ENCODE measurements at regions not wholly inside any gene's neighbourhood (a gene's known extent, or its start where the extent isn't known, plus 50 kb on each side); places are given as distances from the start of the nearest gene placed in this dataset.

DNA sequence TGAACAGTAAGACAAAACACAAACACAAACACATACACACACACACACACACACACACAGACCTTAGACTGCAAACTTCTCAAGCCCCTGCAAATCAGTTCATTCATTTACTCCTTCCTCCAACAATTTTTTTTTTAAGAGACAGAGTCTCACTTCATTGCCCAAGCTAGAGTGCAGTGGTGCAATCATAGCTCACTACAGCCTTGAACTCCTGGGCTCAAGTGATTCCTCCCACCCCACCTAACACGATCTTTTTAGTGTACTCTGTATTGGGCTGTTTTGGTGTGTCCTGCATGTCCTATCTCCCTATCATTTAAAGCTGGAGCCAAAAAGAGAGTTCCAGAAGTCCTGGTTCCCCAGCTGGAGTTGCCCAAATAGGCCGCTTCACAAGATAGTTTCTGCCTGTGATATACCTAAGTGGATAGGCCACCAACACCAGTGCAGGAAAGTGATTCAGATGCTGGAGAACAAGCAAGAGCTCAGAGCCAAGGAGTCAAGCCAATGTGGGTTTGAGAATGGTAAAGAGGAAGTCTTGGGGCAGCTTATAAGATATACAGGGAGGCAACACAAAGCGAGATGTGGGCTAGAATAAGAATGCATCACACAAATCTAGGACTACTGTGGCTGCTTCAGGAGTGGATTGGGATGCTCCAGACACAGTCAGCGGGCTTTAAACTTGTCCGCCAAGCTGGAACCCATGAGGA, 85.4 kb upstream of the RAPGEF2 start:
- H3K79me2 ChIP-seq (ENCODE audit: control insufficient read depth, insufficient read depth, low read length, poor library complexity) = no peaks in the 10 kb centered on the region
- DNase-seq = no peak
- no CpG with 5 or more reads among the region's 5 CpGs for WGBS (ENCODE audit: extremely low coverage, insufficient coverage, insufficient read length)
- no peak overlapping the region for H3K18ac ChIP-seq (ENCODE audit: low read length)
- H3K27ac ChIP-seq (ENCODE audit: low read depth, low read length) = no peak overlapping the region
- no peak overlapping the region for H2AK5ac ChIP-seq (ENCODE audit: low read length)
- H3K27me3 ChIP-seq (ENCODE audit: insufficient read depth, low read length) = no peaks in the 10 kb centered on the region
- H2BK5ac ChIP-seq (ENCODE audit: low read depth, low read length, poor library complexity) = no peak overlapping the region
- H2BK12ac ChIP-seq (ENCODE audit: low read length) = no peak overlapping the region
- no peak overlapping the region for H4K12ac ChIP-seq (ENCODE audit: low read depth, low read length)
- H3K4me2 ChIP-seq (ENCODE audit: low read length) = no peak overlapping the region
- no peak overlapping the region for H3K23ac ChIP-seq (ENCODE audit: low read length)
- H4K8ac ChIP-seq (ENCODE audit: low read depth, low read length) = no peak overlapping the region
- no peak overlapping the region for H2AFZ ChIP-seq (ENCODE audit: insufficient read depth, low read length, poor library complexity)
- no peak overlapping the region for H4K91ac ChIP-seq (ENCODE audit: low read depth, low read length)
- no peaks in the 10 kb centered on the region for H3K4me1 ChIP-seq (ENCODE audit: control insufficient read depth in 1 of 2, insufficient read depth in 2 of 2, low read length in 2 of 2)
- no peaks in the 10 kb centered on the region for H3K9me3 ChIP-seq (ENCODE audit: insufficient read depth, low read depth, low read length)
- no peak overlapping the region for H3K14ac ChIP-seq (ENCODE audit: low read length)
- no peak overlapping the region for H3K4ac ChIP-seq (ENCODE audit: low read depth, low read length)
- no peaks in the 10 kb centered on the region for H3K79me1 ChIP-seq (ENCODE audit: low read length)
- no peak overlapping the region for H3K9ac ChIP-seq (ENCODE audit: low read length)
- no peaks in the 10 kb centered on the region for H3K36me3 ChIP-seq (ENCODE audit: control insufficient read depth in 1 of 2, insufficient read depth in 2 of 2, low read length in 2 of 2)
- no peak overlapping the region for H3K4me3 ChIP-seq (ENCODE audit: low read depth, low read length)
- no peak overlapping the region for H2BK120ac ChIP-seq (ENCODE audit: insufficient read depth, low read length, poor library complexity)

DNA sequence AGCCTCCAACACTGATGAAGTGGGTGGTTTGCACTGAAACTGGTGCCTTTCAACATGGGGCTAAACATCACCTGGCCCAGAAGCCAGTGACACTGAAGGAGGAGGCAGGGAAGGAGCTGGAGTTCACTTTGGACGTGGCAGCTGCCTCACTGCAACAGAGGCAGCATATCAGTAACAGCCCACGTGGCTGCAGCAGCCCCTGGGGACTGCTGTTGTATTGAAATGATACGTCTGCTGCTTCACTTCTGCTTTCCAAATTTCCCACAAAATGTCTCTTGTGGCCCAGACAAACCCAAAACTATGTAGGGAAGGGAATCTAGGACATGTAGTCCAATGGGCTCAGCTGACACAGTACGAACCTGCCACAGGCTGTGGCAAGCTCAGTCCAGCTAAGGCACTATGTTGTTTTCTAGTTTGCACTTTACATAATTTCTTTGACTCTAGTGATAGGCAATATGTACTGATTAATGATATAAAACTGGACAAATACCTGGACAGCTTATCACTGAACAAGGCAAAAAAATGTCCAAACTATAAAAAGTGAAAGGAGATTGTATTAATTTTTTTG, 84.7 kb upstream of the RAPGEF2 start:
- Histone ChIP-seq H2AFZ (ENCODE audit: insufficient read depth, low read length, poor library complexity) (no peak overlapping the region), H3K18ac (ENCODE audit: low read length) (no peak overlapping the region), H3K14ac (ENCODE audit: low read length) (no peak overlapping the region), H3K4me1 (ENCODE audit: control insufficient read depth in 1 of 2, insufficient read depth in 2 of 2, low read length in 2 of 2) (no peaks in the 10 kb centered on the region), H3K4me3 (ENCODE audit: low read depth, low read length) (no peak overlapping the region), H3K9me3 (ENCODE audit: insufficient read depth, low read depth, low read length) (no peaks in the 10 kb centered on the region), H3K27ac (ENCODE audit: low read depth, low read length) (no peak overlapping the region), H2BK5ac (ENCODE audit: low read depth, low read length, poor library complexity) (no peak overlapping the region), H3K79me2 (ENCODE audit: control insufficient read depth, insufficient read depth, low read length, poor library complexity) (no peaks in the 10 kb centered on the region), H3K9ac (ENCODE audit: low read length) (no peak overlapping the region), H2AK5ac (ENCODE audit: low read length) (no peak overlapping the region), H3K23ac (ENCODE audit: low read length) (no peak overlapping the region), H4K12ac (ENCODE audit: low read depth, low read length) (no peak overlapping the region), H3K27me3 (ENCODE audit: insufficient read depth, low read length) (no peaks in the 10 kb centered on the region), H3K4me2 (ENCODE audit: low read length) (no peak overlapping the region), H4K91ac (ENCODE audit: low read depth, low read length) (no peak overlapping the region), H2BK12ac (ENCODE audit: low read length) (no peak overlapping the region), H3K4ac (ENCODE audit: low read depth, low read length) (no peak overlapping the region), H3K36me3 (ENCODE audit: control insufficient read depth in 1 of 2, insufficient read depth in 2 of 2, low read length in 2 of 2) (no peaks in the 10 kb centered on the region), H3K79me1 (ENCODE audit: low read length) (no peaks in the 10 kb centered on the region), H2BK120ac (ENCODE audit: insufficient read depth, low read length, poor library complexity) (no peak overlapping the region), H4K8ac (ENCODE audit: low read depth, low read length) (no peak overlapping the region)
- no peak for DNase-seq
- WGBS (ENCODE audit: extremely low coverage, insufficient coverage, insufficient read length) = no CpG with 5 or more reads among the region's 4 CpGs

DNA sequence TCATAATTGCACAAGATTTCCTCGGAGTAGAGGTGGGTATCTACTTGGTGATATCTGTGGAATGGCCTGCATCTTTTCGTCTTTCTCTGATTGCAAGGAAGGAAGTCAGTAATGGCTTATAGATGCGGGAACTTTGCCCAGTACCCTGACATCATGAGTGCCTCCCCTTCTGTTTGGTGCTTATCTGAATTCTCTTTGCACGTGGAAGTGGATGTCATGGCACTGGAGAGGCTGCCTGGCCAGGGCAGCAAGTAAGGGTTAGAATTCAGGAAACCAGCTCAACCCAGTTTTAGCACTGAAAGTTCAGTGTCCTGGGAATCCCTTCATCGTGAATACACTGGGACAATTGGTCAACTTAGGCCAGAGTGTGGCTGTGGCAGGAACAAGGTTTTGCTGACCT, 83.5 kb upstream of the RAPGEF2 start:
- no peak overlapping the region for H4K12ac ChIP-seq (ENCODE audit: low read depth, low read length)
- H4K91ac ChIP-seq (ENCODE audit: low read depth, low read length) = no peak overlapping the region
- H2BK120ac ChIP-seq (ENCODE audit: insufficient read depth, low read length, poor library complexity) = no peak overlapping the region
- H3K9me3 ChIP-seq (ENCODE audit: insufficient read depth, low read depth, low read length) = no peaks in the 10 kb centered on the region
- DNase-seq = no peak
- H3K79me1 ChIP-seq (ENCODE audit: low read length) = no peaks in the 10 kb centered on the region
- H2AFZ ChIP-seq (ENCODE audit: insufficient read depth, low read length, poor library complexity) = no peak overlapping the region
- no peak overlapping the region for H3K18ac ChIP-seq (ENCODE audit: low read length)
- H3K36me3 ChIP-seq (ENCODE audit: control insufficient read depth in 1 of 2, insufficient read depth in 2 of 2, low read length in 2 of 2) = no peaks in the 10 kb centered on the region
- H3K4ac ChIP-seq (ENCODE audit: low read depth, low read length) = no peak overlapping the region
- no peak overlapping the region for H3K4me3 ChIP-seq (ENCODE audit: low read depth, low read length)
- no CpG with 5 or more reads among the region's 5 CpGs for WGBS (ENCODE audit: extremely low coverage, insufficient coverage, insufficient read length)
- no peak overlapping the region for H2BK5ac ChIP-seq (ENCODE audit: low read depth, low read length, poor library complexity)
- H3K9ac ChIP-seq (ENCODE audit: low read length) = no peak overlapping the region
- H2BK12ac ChIP-seq (ENCODE audit: low read length) = no peak overlapping the region
- no peaks in the 10 kb centered on the region for H3K79me2 ChIP-seq (ENCODE audit: control insufficient read depth, insufficient read depth, low read length, poor library complexity)
- no peak overlapping the region for H4K8ac ChIP-seq (ENCODE audit: low read depth, low read length)
- H2AK5ac ChIP-seq (ENCODE audit: low read length) = no peak overlapping the region
- no peaks in the 10 kb centered on the region for H3K27me3 ChIP-seq (ENCODE audit: insufficient read depth, low read length)
- no peak overlapping the region for H3K23ac ChIP-seq (ENCODE audit: low read length)
- H3K4me2 ChIP-seq (ENCODE audit: low read length) = no peak overlapping the region
- H3K14ac ChIP-seq (ENCODE audit: low read length) = no peak overlapping the region
- H3K4me1 ChIP-seq (ENCODE audit: control insufficient read depth in 1 of 2, insufficient read depth in 2 of 2, low read length in 2 of 2) = peaks cover 0 to 4% of the 10 kb centered on the region in 2 experiments
- no peak overlapping the region for H3K27ac ChIP-seq (ENCODE audit: low read depth, low read length)

DNA sequence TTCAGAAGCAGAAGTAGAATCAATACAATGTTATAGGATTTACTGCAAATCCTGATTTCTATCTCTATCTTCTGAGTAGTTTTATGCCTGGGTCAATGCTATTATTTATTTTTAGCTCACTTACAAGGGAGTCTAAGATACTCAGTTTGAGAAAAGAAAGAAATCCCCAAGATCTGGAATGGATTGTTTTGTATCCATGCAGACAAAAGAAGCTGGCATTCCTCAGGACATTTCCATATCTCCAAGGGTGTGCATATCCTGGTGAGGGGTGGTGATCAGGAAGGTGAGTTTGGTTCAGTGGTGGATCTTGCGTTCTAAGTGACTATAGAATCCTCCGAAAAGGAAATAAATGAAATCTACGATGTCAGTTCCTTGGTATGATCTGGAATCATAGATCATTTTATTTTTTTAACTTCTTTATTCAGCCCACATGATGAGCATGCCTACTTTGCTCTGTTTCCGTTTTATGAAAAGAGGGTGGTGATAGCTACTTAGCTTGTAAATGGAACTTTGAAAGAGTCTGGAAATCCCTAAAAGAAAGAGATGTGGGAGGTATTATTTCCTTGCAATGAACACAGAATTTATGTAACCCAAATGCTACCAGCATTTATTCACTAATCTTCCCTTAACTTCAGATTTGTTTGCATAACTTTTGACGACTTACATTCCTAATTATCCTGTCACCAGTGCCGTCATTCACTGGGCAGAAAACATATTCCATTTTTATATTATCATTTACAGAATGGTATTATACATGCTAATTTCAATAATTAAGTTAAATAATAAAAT, 81.1 kb upstream of the RAPGEF2 start:
- Histone ChIP-seq H2AFZ (ENCODE audit: insufficient read depth, low read length, poor library complexity) (no peak overlapping the region), H4K12ac (ENCODE audit: low read depth, low read length) (no peak overlapping the region)

More for the DNA sequence above, 81.1 kb upstream of the RAPGEF2 start:
- H3K9me3 ChIP-seq (ENCODE audit: insufficient read depth, low read depth, low read length) = no peaks in the 10 kb centered on the region
- H3K27ac ChIP-seq (ENCODE audit: low read depth, low read length) = no peak overlapping the region
- H3K23ac ChIP-seq (ENCODE audit: low read length) = no peak overlapping the region
- H3K18ac ChIP-seq (ENCODE audit: low read length) = no peak overlapping the region
- H3K27me3 ChIP-seq (ENCODE audit: insufficient read depth, low read length) = no peaks in the 10 kb centered on the region
- no peak overlapping the region for H2AK5ac ChIP-seq (ENCODE audit: low read length)
- H4K91ac ChIP-seq (ENCODE audit: low read depth, low read length) = no peak overlapping the region
- no peak overlapping the region for H2BK5ac ChIP-seq (ENCODE audit: low read depth, low read length, poor library complexity)
- H4K8ac ChIP-seq (ENCODE audit: low read depth, low read length) = no peak overlapping the region
- H3K36me3 ChIP-seq (ENCODE audit: control insufficient read depth in 1 of 2, insufficient read depth in 2 of 2, low read length in 2 of 2) = no peaks in the 10 kb centered on the region
- no peak overlapping the region for H3K4me2 ChIP-seq (ENCODE audit: low read length)
- H3K4me3 ChIP-seq (ENCODE audit: low read depth, low read length) = no peak overlapping the region
- H2BK120ac ChIP-seq (ENCODE audit: insufficient read depth, low read length, poor library complexity) = no peak overlapping the region
- H3K4me1 ChIP-seq (ENCODE audit: control insufficient read depth in 1 of 2, insufficient read depth in 2 of 2, low read length in 2 of 2) = peaks cover 0 to 4% of the 10 kb centered on the region in 2 experiments
- no peaks in the 10 kb centered on the region for H3K79me2 ChIP-seq (ENCODE audit: control insufficient read depth, insufficient read depth, low read length, poor library complexity)
- WGBS (ENCODE audit: extremely low coverage, insufficient coverage, insufficient read length) = no CpG with 5 or more reads among the region's 6 CpGs
- no peak overlapping the region for H3K14ac ChIP-seq (ENCODE audit: low read length)
- no peak overlapping the region for H2BK12ac ChIP-seq (ENCODE audit: low read length)
- no peak overlapping the region for H3K9ac ChIP-seq (ENCODE audit: low read length)
- H3K79me1 ChIP-seq (ENCODE audit: low read length) = no peaks in the 10 kb centered on the region
- H3K4ac ChIP-seq (ENCODE audit: low read depth, low read length) = no peak overlapping the region
- peak in 1 of 2 donors; percentile 66 for DNase-seq
